Left ventricle myocardium inferior (tissue), 1 donor: ENCODE measurements at regions not wholly inside any gene's neighbourhood (a gene's known extent, or its start where the extent isn't known, plus 50 kb on each side); places are given as distances from the start of the nearest gene placed in this dataset.

Experiments
- DNase-seq: peaks from one replicate; pipeline ENCODE4 v3.0.0-alpha.2; 2020
- H3K27ac ChIP-seq: fragments of 200-600 bp; replicated peaks from 2 replicates; pipeline ENCODE4 v1.8.0; 2021
- H3K27me3 ChIP-seq: fragments of 200-600 bp; 2 replicates; pipeline ENCODE4 v1.8.0; 2021; ENCODE audit warnings: low read depth
- H3K36me3 ChIP-seq: fragments of 200-600 bp; 2 replicates; pipeline ENCODE4 v1.8.0; 2021
- H3K4me1 ChIP-seq: fragments of 200-600 bp; 2 replicates; pipeline ENCODE4 v1.8.0; 2021
- H3K4me3 ChIP-seq: fragments of 200-600 bp; 2 replicates; pipeline ENCODE4 v1.8.0; 2021; ENCODE audit warnings: mild to moderate bottlenecking, moderate library complexity
- H3K9me3 ChIP-seq: fragments of 200-600 bp; replicated peaks from 2 replicates; pipeline ENCODE4 v1.8.0; 2021
- CTCF ChIP-seq: fragments of 200-600 bp; IDR thresholded peaks from 2 replicates; pipeline ENCODE4 v1.8.0; 2021; ENCODE audit warnings: antibody characterized with exemption, mild to moderate bottlenecking, borderline replicate concordance
- intact Hi-C: fragments of 100-400 bp; cut with micrococcal nuclease; formaldehyde crosslinking; loops from one replicate; pipeline ENCODE4 v1.11.0; 2022
- donor health status: DM: no; HTN: yes; CAD: no; lungs with severe emphysema.

DNA sequence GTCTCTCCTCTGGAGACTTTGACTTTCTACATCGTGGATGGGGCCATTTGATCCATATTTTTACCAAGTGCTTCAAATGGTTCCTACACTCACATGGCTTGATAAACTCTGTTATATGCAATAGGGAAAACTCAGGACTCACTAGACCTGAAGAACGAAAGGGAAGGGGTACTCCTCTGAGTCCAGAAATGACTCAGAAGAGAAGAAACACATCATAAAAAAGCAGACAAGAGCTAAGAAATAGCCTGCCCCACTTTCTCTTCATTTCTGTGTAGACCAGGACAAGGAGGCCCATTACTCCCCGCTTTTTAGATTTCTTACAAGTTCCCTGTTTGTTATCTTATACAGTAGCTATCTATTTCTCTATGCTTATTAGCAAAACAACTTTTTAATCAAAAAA, 369.8 kb upstream of the ARID1B start:
- DNase-seq, result no peak
- peaks cover 15% of the 10 kb centered on the region for H3K9me3 ChIP-seq
- H3K4me1 ChIP-seq, result no peaks in the 10 kb centered on the region
- H3K27me3 ChIP-seq, result no peaks in the 10 kb centered on the region
- TF ChIP-seq CTCF, result no peak
- H3K4me3 ChIP-seq, result no peak overlapping the region
- no peak overlapping the region for H3K27ac ChIP-seq
- no peaks in the 10 kb centered on the region for H3K36me3 ChIP-seq
- intact Hi-C loops, result no loop called here

DNA sequence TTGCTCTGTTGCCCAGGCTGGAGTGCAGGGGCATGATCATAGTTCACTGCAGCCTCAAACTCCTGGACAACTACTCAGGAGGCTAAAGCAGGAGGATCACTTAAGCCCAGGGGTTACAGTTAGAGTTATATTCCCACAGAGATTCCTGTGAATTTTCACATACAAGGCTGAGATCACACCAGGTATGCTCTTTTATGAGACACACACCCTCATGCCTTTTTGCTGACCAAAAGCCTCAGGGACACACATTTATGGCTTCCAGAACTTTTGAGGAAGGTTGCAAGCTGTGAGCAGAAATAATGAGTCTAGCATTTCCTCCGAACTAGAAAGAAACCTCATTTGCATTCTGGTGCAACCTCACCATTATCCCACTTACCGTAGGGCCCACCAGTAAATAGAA, 370.5 kb upstream of the ARID1B start:
- Histone ChIP-seq H3K36me3 (no peaks in the 10 kb centered on the region), H3K27ac (no peak overlapping the region), H3K4me3 (no peak overlapping the region), H3K27me3 (no peaks in the 10 kb centered on the region), H3K4me1 (no peaks in the 10 kb centered on the region), H3K9me3 (peaks cover 9% of the 10 kb centered on the region)
- no peak for DNase-seq
- intact Hi-C loops, result no loop called here
- no peak for TF ChIP-seq CTCF

- Histone ChIP-seq H3K27ac (no peak overlapping the region), H3K4me1 (no peaks in the 10 kb centered on the region), H3K9me3 (peaks cover 5% of the 10 kb centered on the region), H3K36me3 (no peaks in the 10 kb centered on the region), H3K27me3 (peaks cover 2% of the 10 kb centered on the region), H3K4me3 (no peak overlapping the region)
- intact Hi-C loops, result no loop called here
- no peak for TF ChIP-seq CTCF
- DNase-seq, result no peak
These were observed 371.1 kb upstream of the ARID1B start for GRCh38 chr6:156406099-156406498.

DNA sequence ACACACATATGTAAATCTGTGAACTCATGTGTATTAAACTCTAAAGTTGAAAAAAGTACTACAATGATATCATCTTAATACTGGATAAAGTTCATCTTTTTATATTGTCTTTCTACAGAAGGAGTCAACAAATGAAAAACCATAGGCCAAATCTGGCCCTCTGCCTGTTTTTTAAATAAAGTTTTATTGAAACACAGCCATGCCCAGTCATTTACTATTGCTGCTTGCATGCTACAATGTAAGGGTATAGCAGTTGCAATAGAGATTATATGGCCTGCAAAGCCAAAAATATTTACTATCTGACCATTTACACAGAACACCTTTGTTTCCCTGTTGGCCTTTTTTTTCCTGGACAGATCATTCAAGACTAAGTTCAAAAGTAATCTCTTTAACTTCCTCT, 374.6 kb upstream of the ARID1B start:
- intact Hi-C loops, result no loop called here
- Histone ChIP-seq H3K36me3 (no peaks in the 10 kb centered on the region), H3K27ac (no peak overlapping the region), H3K9me3 (peaks cover 5% of the 10 kb centered on the region), H3K4me3 (no peak overlapping the region), H3K27me3 (peaks cover 14% of the 10 kb centered on the region), H3K4me1 (no peaks in the 10 kb centered on the region)
- DNase-seq, result no peak
- no peak for TF ChIP-seq CTCF

- H3K36me3 ChIP-seq, result no peaks in the 10 kb centered on the region
- intact Hi-C loops, result no loop called here
These were observed 375.0 kb upstream of the ARID1B start for GRCh38 chr6:156402227-156402626.

More at GRCh38 chr6:156402227-156402626, 375.0 kb upstream of the ARID1B start:
- DNase-seq, result no peak
- Histone ChIP-seq H3K4me3 (no peak overlapping the region), H3K27ac (no peak overlapping the region), H3K9me3 (peaks cover 5% of the 10 kb centered on the region), H3K4me1 (no peaks in the 10 kb centered on the region), H3K27me3 (peaks cover 18% of the 10 kb centered on the region)
- TF ChIP-seq CTCF, result no peak
